Nephron progenitor cell (in vitro differentiated cells): ENCODE measurements at regions not wholly inside any gene's neighbourhood (a gene's known extent, or its start where the extent isn't known, plus 50 kb on each side); places are given as distances from the start of the nearest gene placed in this dataset.

Experiments
- DNase-seq: peaks from one replicate; pipeline ENCODE4 v3.0.0; 2021
- H3K27ac Mint-ChIP-seq: 2 replicates; pipeline ENCODE4 v1.8.0; 2021; ENCODE audit warnings: mild to moderate bottlenecking, moderate library complexity, mixed read lengths
- H3K27me3 Mint-ChIP-seq: 2 replicates; pipeline ENCODE4 v1.8.0; 2021; ENCODE audit warnings: mild to moderate bottlenecking, low read depth, mixed read lengths; ENCODE audit not compliant: poor library complexity
- H3K36me3 Mint-ChIP-seq: 2 replicates; pipeline ENCODE4 v1.8.0; 2021; ENCODE audit warnings: low read depth, mixed read lengths
- H3K4me1 Mint-ChIP-seq: 2 replicates; pipeline ENCODE4 v1.8.0; 2021; ENCODE audit warnings: mixed read lengths
- H3K4me3 Mint-ChIP-seq: 2 replicates; pipeline ENCODE4 v1.8.0; 2021; ENCODE audit warnings: mild to moderate bottlenecking, moderate library complexity, mixed read lengths
- H3K9me3 Mint-ChIP-seq: 2 replicates; pipeline ENCODE4 v1.8.0; 2021; ENCODE audit warnings: mild to moderate bottlenecking, moderate library complexity, mixed read lengths
- TF ChIP-seq, protein P1 (sequence below): fragments of 200-600 bp; sonication (generic); IDR thresholded peaks from 2 replicates; pipeline ENCODE4 v1.5.0; 2021; ENCODE audit warnings: antibody characterized with exemption

GRCh38 chr3:59167756-59168155, 117.9 kb upstream of the CFAP20DC start:
- TF ChIP-seq, protein P1, sequence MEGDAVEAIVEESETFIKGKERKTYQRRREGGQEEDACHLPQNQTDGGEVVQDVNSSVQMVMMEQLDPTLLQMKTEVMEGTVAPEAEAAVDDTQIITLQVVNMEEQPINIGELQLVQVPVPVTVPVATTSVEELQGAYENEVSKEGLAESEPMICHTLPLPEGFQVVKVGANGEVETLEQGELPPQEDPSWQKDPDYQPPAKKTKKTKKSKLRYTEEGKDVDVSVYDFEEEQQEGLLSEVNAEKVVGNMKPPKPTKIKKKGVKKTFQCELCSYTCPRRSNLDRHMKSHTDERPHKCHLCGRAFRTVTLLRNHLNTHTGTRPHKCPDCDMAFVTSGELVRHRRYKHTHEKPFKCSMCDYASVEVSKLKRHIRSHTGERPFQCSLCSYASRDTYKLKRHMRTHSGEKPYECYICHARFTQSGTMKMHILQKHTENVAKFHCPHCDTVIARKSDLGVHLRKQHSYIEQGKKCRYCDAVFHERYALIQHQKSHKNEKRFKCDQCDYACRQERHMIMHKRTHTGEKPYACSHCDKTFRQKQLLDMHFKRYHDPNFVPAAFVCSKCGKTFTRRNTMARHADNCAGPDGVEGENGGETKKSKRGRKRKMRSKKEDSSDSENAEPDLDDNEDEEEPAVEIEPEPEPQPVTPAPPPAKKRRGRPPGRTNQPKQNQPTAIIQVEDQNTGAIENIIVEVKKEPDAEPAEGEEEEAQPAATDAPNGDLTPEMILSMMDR = no peak
- no peaks in the 10 kb centered on the region for H3K36me3 Mint-ChIP-seq
- no peaks in the 10 kb centered on the region for H3K27me3 Mint-ChIP-seq
- no peak overlapping the region for H3K4me3 Mint-ChIP-seq
- H3K4me1 Mint-ChIP-seq = no peaks in the 10 kb centered on the region
- no peak for DNase-seq
- peaks cover 14% of the 10 kb centered on the region for H3K9me3 Mint-ChIP-seq
- no peak overlapping the region for H3K27ac Mint-ChIP-seq

DNA sequence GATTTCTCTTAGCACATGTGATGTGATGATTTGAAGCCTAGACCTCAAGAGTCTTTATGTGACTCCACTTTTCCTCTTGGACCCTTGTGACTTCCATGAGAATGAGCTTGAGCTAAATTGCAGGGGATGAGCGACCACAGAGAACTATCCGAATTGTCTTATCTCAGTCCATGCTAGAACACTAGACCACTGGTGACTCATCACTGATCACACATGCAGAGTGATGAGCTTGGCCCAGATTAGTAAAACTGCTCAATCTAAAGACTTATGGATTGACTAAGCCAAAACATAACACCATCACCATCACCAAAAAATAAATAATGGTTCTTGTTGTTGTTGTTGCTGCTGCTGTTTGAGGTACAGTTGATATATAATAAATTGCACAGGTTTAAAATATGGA, 114.1 kb upstream of the CFAP20DC start:
- Mint-ChIP-seq H3K27me3 (no peaks in the 10 kb centered on the region), H3K9me3 (peaks cover 3% of the 10 kb centered on the region), H3K4me1 (no peaks in the 10 kb centered on the region), H3K36me3 (no peaks in the 10 kb centered on the region), H3K4me3 (no peak overlapping the region), H3K27ac (no peak overlapping the region)
- TF ChIP-seq, protein P1 = no peak
- no peak for DNase-seq

DNA sequence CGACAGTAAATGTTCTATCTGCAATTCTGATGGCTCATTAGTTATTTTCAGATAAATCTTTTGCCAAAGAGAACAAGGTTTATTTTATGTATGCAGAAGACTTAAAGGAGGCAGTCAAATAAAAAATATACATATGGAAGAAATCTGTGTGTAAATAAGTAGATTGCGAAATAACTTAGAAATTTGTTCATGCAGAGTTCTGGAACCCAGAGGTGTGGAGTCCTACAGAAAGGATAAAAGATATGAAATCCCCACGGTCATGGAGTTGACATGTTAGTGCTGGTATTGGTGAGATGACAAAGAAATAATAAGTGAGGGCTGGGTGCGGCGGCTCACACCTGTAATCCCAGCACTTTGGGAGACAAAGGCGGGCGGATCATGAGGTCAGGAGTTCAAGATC, 111.2 kb upstream of the CFAP20DC start:
- H3K4me3 Mint-ChIP-seq = no peak overlapping the region
- TF ChIP-seq, protein P1 = no peak
- H3K9me3 Mint-ChIP-seq = no peaks in the 10 kb centered on the region
- no peaks in the 10 kb centered on the region for H3K4me1 Mint-ChIP-seq
- no peaks in the 10 kb centered on the region for H3K36me3 Mint-ChIP-seq
- no peak for DNase-seq
- no peak overlapping the region for H3K27ac Mint-ChIP-seq
- peaks cover 3% of the 10 kb centered on the region for H3K27me3 Mint-ChIP-seq

- Mint-ChIP-seq H3K27ac (no peak overlapping the region), H3K36me3 (no peaks in the 10 kb centered on the region), H3K27me3 (peaks cover 3% of the 10 kb centered on the region), H3K4me1 (no peaks in the 10 kb centered on the region), H3K9me3 (no peaks in the 10 kb centered on the region), H3K4me3 (no peak overlapping the region)
- DNase-seq = no peak
- TF ChIP-seq, protein P1 = no peak
These were observed 110.4 kb upstream of the CFAP20DC start for GRCh38 chr3:59160133-59160746.

DNA sequence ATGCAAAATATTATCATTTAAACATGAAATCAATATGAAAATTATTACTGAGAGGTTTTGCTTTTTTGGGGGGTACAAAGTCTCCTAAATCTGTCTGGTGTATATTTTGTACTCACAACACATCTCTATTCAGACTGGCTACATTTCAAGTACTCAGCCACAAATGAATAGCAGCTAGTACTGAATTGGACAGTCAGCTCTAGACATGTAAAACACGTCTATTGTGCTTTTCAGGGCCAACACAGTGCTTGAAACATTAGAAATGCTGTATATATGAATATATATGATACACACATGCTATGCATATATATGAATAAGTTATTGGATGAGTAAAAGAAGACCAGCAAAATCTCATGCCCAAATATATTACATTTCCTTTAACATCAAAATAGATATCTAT, 103.8 kb upstream of the CFAP20DC start:
- Mint-ChIP-seq H3K9me3 (peaks cover 37% of the 10 kb centered on the region), H3K27ac (no peak overlapping the region), H3K27me3 (peaks cover 3% of the 10 kb centered on the region), H3K36me3 (peaks cover 10% of the 10 kb centered on the region), H3K4me1 (no peaks in the 10 kb centered on the region), H3K4me3 (no peak overlapping the region)
- DNase-seq = no peak
- TF ChIP-seq, protein P1 = no peak

DNA sequence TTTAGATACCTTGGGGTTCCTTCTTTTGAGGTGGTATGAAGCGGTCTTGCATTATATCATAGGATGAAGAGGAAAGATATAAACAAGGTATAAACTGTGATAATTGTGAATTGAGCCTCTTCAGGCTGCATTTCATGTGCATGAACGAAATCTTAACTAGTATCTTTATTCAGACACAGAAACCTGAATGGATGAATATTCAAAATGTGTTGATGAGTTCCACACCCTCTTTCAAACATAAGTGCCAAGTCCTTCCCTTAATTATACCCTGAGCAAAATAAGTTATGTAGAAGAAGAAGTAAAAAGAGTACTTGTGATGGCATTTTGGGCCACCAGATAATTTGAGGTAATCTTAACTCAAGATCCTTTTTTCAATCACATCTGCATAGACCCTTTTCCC, 103.1 kb upstream of the CFAP20DC start:
- H3K9me3 Mint-ChIP-seq = peaks cover 45% of the 10 kb centered on the region

More for the DNA sequence above, 103.1 kb upstream of the CFAP20DC start:
- no peak for DNase-seq
- peaks cover 3% of the 10 kb centered on the region for H3K27me3 Mint-ChIP-seq
- TF ChIP-seq, protein P1 = no peak
- H3K27ac Mint-ChIP-seq = no peak overlapping the region
- H3K36me3 Mint-ChIP-seq = peaks cover 10% of the 10 kb centered on the region
- no peaks in the 10 kb centered on the region for H3K4me1 Mint-ChIP-seq
- H3K4me3 Mint-ChIP-seq = no peak overlapping the region
